ENCODE measurements at regions not wholly inside any gene's neighbourhood (a gene's known extent, or its start where the extent isn't known, plus 50 kb on each side); places are given as distances from the start of the nearest gene placed in this dataset.

DNA sequence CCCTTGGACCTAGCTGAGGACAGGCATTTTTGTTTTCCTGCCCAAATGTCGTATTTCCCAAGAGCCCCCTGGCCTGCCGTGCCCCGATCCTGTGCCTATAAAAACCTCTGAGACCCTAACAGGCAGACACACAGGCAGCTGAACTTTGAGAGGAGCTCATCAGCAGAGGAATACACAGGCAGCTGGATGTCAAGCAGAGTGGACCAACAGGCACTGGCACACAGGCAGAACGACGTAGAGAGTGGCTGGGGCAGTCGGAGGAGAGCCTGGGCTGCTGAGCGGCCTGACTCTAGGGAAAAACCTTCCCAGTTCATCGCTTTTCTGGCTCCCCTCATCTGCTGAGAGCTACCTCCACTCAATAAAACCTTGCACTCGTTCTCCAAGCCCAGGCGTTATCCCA is 896.1 kb downstream of the PCDH18 start:
- Mint-ChIP-seq H3K4me3 (no peak overlapping the region), H3K27me3 (ENCODE audit: insufficient read depth) (no peaks in the 10 kb centered on the region), H3K4me1 (ENCODE audit: low read depth) (no peaks in the 10 kb centered on the region), H3K36me3 (ENCODE audit: low read depth) (no peaks in the 10 kb centered on the region), H3K9me3 (peaks cover 28% of the 10 kb centered on the region), H3K27ac (no peak overlapping the region)
- TF ChIP-seq CTCF (IDR thresholded peaks at IDR 0.05), result no peak
- DNase-seq, result no peak

DNA sequence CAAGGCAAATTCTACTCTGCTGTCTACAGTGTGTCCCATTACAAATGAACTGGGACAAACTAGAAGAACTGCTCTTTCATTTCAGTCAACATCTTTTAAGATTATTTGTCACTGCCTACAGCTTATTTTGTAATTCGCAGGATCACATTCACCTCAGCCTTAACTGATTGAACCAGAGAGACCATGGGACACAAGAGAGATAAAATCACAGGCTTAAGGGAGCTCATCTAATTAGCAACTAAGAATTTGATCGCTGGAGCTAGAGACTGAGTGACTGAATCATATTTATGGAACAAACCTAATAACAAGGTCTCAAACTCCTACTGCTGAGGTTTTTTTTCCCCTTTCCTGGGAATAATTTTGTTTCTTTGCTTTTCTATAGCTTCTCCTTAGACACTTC is 898.2 kb downstream of the PCDH18 start:
- Mint-ChIP-seq H3K4me1 (ENCODE audit: low read depth) (no peaks in the 10 kb centered on the region), H3K4me3 (no peak overlapping the region)

GRCh38 chr4:136599890-136600289 is 932.4 kb downstream of the PCDH18 start:
- TF ChIP-seq CTCF (IDR thresholded peaks at IDR 0.05), result no peak
- peaks cover 44% of the 10 kb centered on the region for H3K9me3 Mint-ChIP-seq
- no peaks in the 10 kb centered on the region for H3K4me1 Mint-ChIP-seq (ENCODE audit: low read depth)
- H3K27me3 Mint-ChIP-seq (ENCODE audit: insufficient read depth), result peaks cover 1% of the 10 kb centered on the region; the same call in 1 of the 2 replicates
- DNase-seq, result no peak
- H3K27ac Mint-ChIP-seq, result no peak overlapping the region
- H3K4me3 Mint-ChIP-seq, result no peak overlapping the region
- H3K36me3 Mint-ChIP-seq (ENCODE audit: low read depth), result peaks cover 5% of the 10 kb centered on the region

More for the DNA sequence above, 898.2 kb downstream of the PCDH18 start:
- DNase-seq, result no peak
- TF ChIP-seq CTCF (IDR thresholded peaks at IDR 0.05), result no peak
- Mint-ChIP-seq H3K27ac (no peak overlapping the region), H3K9me3 (peaks cover 15% of the 10 kb centered on the region), H3K36me3 (ENCODE audit: low read depth) (no peaks in the 10 kb centered on the region), H3K27me3 (ENCODE audit: insufficient read depth) (no peaks in the 10 kb centered on the region)

GRCh38 chr4:136590440-136590839 is 941.9 kb downstream of the PCDH18 start:
- Mint-ChIP-seq H3K27ac (no peak overlapping the region), H3K9me3 (peaks cover 50% of the 10 kb centered on the region), H3K4me3 (no peak overlapping the region), H3K36me3 (ENCODE audit: low read depth) (no peaks in the 10 kb centered on the region), H3K27me3 (ENCODE audit: insufficient read depth) (no peaks in the 10 kb centered on the region; the same call in 1 of the 2 replicates), H3K4me1 (ENCODE audit: low read depth) (no peaks in the 10 kb centered on the region)
- no peak for DNase-seq
- TF ChIP-seq CTCF (IDR thresholded peaks at IDR 0.05), result no peak

DNA sequence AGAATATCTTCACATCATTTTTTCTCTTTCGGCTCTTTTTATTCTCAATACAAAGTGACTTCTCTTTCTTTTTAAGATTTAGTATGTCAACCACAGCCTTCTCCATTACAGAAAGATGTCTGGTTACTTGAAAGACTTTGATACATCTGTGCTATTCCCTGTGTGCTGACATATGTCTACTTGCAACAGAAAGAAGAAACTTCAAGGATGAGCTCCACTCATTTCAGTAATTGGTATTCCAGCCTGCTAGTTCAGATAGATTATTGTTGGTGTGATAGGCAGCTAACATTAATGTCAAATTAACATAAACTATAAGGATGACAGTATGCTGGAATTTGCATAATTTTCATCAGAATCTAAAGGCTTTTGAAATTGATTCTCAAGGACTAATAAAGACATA is 948.7 kb downstream of the PCDH18 start:
- Mint-ChIP-seq H3K27me3 (ENCODE audit: insufficient read depth) (no peaks in the 10 kb centered on the region), H3K4me3 (no peak overlapping the region), H3K36me3 (ENCODE audit: low read depth) (no peaks in the 10 kb centered on the region), H3K9me3 (peaks cover 17% of the 10 kb centered on the region), H3K27ac (no peak overlapping the region), H3K4me1 (ENCODE audit: low read depth) (no peaks in the 10 kb centered on the region)
- no peak for DNase-seq
- no peak for TF ChIP-seq CTCF (IDR thresholded peaks at IDR 0.05)

DNA sequence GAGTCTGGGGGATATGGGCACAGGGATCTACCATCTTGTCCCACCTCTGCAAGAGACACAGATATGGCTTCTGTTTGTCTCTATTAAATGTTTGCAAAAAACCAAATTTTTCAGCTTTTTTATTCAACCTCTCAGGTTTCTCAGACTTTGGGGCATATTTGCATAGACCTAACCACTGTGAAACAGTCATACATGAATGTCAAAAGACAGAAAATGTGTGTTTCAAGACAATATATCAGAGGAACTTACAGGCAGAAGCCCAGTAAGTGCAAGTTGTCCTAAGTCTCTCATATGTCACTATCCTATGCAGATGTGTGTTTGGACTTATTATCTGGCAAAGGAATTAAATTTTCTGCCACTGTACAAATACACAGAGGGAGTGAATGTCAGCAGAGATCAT is 951.2 kb downstream of the PCDH18 start:
- Mint-ChIP-seq H3K4me3 (no peak overlapping the region), H3K4me1 (ENCODE audit: low read depth) (no peaks in the 10 kb centered on the region), H3K27ac (no peak overlapping the region), H3K9me3 (peaks cover 21% of the 10 kb centered on the region), H3K27me3 (ENCODE audit: insufficient read depth) (no peaks in the 10 kb centered on the region), H3K36me3 (ENCODE audit: low read depth) (no peaks in the 10 kb centered on the region)
- DNase-seq, result no peak
- no peak for TF ChIP-seq CTCF (IDR thresholded peaks at IDR 0.05)

All from HFFc6 (cell line).